H1 (cell line): ENCODE measurements at regions not wholly inside any gene's neighbourhood (a gene's known extent, or its start where the extent isn't known, plus 50 kb on each side); places are given as distances from the start of the nearest gene placed in this dataset.

Experiments
- CTCF ChIA-PET: fragments of 300-600 bp; sonication (Branson Sonifier 250); formaldehyde crosslinking; loops from one replicate; lab custom pipeline; 2021; ENCODE audit not compliant: partially characterized antibody; lab: Charles Lee
- POLR2A ChIA-PET: fragments of 300-600 bp; sonication (Branson Sonifier 250); formaldehyde crosslinking; loops from one replicate; lab custom pipeline; 2021; ENCODE audit warnings: inconsistent platforms; ENCODE audit not compliant: partially characterized antibody; lab: Charles Lee
- DNase-seq, 2 experiments: peaks; one replicate each; pipeline versions ENCODE4 v3.0.0 to v3.0.0-alpha.2; 2010 to 2022; ENCODE audit warnings: low spot score in 2 of 2, low read depth in 1 of 2, mixed read lengths in 1 of 2
- FAIRE-seq: peaks from 2 replicates; lab custom pipeline; 2011; peaks lifted over from hg19 to GRCh38; lab: Jason Lieb, UNC
- H2AFZ ChIP-seq: 2 replicates; pipeline ENCODE4 v1.8.1; 2012; ENCODE audit warnings: low read length, inconsistent platforms
- H2AK5ac ChIP-seq: 2 replicates; pipeline ENCODE4 v1.6.1; 2013; ENCODE audit warnings: low read depth, low read length
- H2BK120ac ChIP-seq: replicated peaks from 2 replicates; pipeline ENCODE3; 2013; ENCODE audit warnings: low read depth, low read length, inconsistent platforms
- H2BK12ac ChIP-seq: 2 replicates; pipeline ENCODE4 v1.6.1; 2013; ENCODE audit warnings: low read depth, low read length
- H2BK15ac ChIP-seq: 2 replicates; pipeline ENCODE4 v1.6.1; 2013; ENCODE audit warnings: low read length
- H2BK20ac ChIP-seq: 2 replicates; pipeline ENCODE4 v1.6.1; 2013; ENCODE audit warnings: low read length
- H2BK5ac ChIP-seq: 2 replicates; pipeline ENCODE4 v1.6.1; 2013; ENCODE audit warnings: low read depth, low read length
- H3K14ac ChIP-seq: 2 replicates; pipeline ENCODE4 v1.6.1; 2013; ENCODE audit warnings: inconsistent platforms; ENCODE audit not compliant: insufficient read length
- H3K18ac ChIP-seq: 2 replicates; pipeline ENCODE4 v1.6.1; 2013; ENCODE audit warnings: low read length; ENCODE audit errors: extremely low read depth
- H3K23ac ChIP-seq: 2 replicates; pipeline ENCODE4 v1.6.1; 2013; ENCODE audit warnings: inconsistent platforms; ENCODE audit not compliant: insufficient read length
- H3K23me2 ChIP-seq: 2 replicates; pipeline ENCODE4 v1.6.1; 2013; ENCODE audit warnings: low read depth, low read length
- H3K27ac ChIP-seq: 2 replicates; pipeline ENCODE4 v1.6.1; 2011; ENCODE audit warnings: low read depth, low read length, inconsistent platforms
- H3K27me3 ChIP-seq, 4 experiments: replicated peaks in 1 of 4; 1 replicate in 1 of 4; 2 replicates in 3 of 4; pipeline versions ENCODE4 v1.6.1 to v1.8.1; 2011 to 2013; ENCODE audit warnings: low read length in 3 of 4, mild to moderate bottlenecking in 3 of 4, inconsistent platforms in 2 of 4, mixed read lengths in 2 of 4, moderate library complexity in 1 of 4; ENCODE audit not compliant: control insufficient read depth in 3 of 4, insufficient read depth in 3 of 4; ENCODE audit errors: extremely low read depth in 1 of 4
- H3K36me3 ChIP-seq, 4 experiments: 2 replicates each; pipeline versions ENCODE4 v1.6.1 to v1.8.1; 2011 to 2013; ENCODE audit warnings: mild to moderate bottlenecking in 4 of 4, low read length in 3 of 4, moderate library complexity in 2 of 4, control low read depth in 1 of 4, inconsistent platforms in 1 of 4; ENCODE audit not compliant: insufficient read depth in 4 of 4, control insufficient read depth in 2 of 4
- H3K4ac ChIP-seq: replicated peaks from 2 replicates; pipeline ENCODE3; 2013; ENCODE audit warnings: low read length, low read depth, mixed read lengths, inconsistent platforms; ENCODE audit not compliant: insufficient read length
- H3K4me1 ChIP-seq, 4 experiments: replicated peaks in 1 of 4; 1 replicate in 1 of 4; 2 replicates in 3 of 4; pipeline versions ENCODE4 v1.6.1 to v1.8.1; 2011 to 2013; ENCODE audit warnings: low read length in 3 of 4, inconsistent platforms in 2 of 4, mixed read lengths in 1 of 4; ENCODE audit not compliant: insufficient read depth in 4 of 4, control insufficient read depth in 3 of 4
- H3K4me2 ChIP-seq, 2 experiments: 2 replicates each; pipeline versions ENCODE4 v1.6.1 to v1.8.1; 2011 to 2013; ENCODE audit warnings: low read depth in 2 of 2, low read length in 2 of 2, control low read depth in 1 of 2, inconsistent platforms in 1 of 2, mild to moderate bottlenecking in 1 of 2; ENCODE audit not compliant: insufficient read depth in 1 of 2
- H3K4me3 ChIP-seq, 4 experiments: fragments of 200-600, 300-600 bp in 1 of 4; sonication (generic), shearing (Covaris generic), sonication (Bioruptor Twin) in 1 of 4; 2 replicates each; pipeline versions ENCODE4 v1.5.1 to v1.8.1; 2011 to 2016; ENCODE audit warnings: low read length in 4 of 4, low read depth in 3 of 4, control low read depth in 2 of 4, inconsistent platforms in 2 of 4, mild to moderate bottlenecking in 2 of 4, mixed read lengths in 1 of 4, moderate library complexity in 1 of 4; ENCODE audit not compliant: insufficient read depth in 2 of 4; ENCODE audit errors: extremely low read depth in 1 of 4
- H3K56ac ChIP-seq: replicated peaks from 2 replicates; pipeline ENCODE3; 2013; ENCODE audit warnings: low read depth, mild to moderate bottlenecking, mixed read lengths, low read length, inconsistent platforms; ENCODE audit not compliant: insufficient read length
- H3K79me1 ChIP-seq: 2 replicates; pipeline ENCODE4 v1.6.1; 2013; ENCODE audit warnings: low read depth, low read length, control low read depth
- H3K79me2 ChIP-seq, 2 experiments: 2 replicates each; pipeline versions ENCODE4 v1.6.1 to v1.8.1; 2012 to 2013; ENCODE audit warnings: low read length in 2 of 2, mild to moderate bottlenecking in 2 of 2, inconsistent platforms in 1 of 2; ENCODE audit not compliant: insufficient read depth in 2 of 2, control insufficient read depth in 1 of 2
- H3K9ac ChIP-seq, 4 experiments: replicated peaks in 1 of 4; 1 replicate in 1 of 4; 2 replicates in 3 of 4; pipeline versions ENCODE4 v1.6.1 to v1.8.1; 2011 to 2013; ENCODE audit warnings: low read depth in 3 of 4, low read length in 3 of 4, control low read depth in 2 of 4, mild to moderate bottlenecking in 2 of 4, moderate library complexity in 2 of 4, inconsistent platforms in 1 of 4; ENCODE audit errors: extremely low read depth in 1 of 4
- H3K9me3 ChIP-seq, 2 experiments: 2 replicates each; pipeline versions ENCODE4 v1.6.1 to v1.8.1; 2012 to 2013; ENCODE audit warnings: mild to moderate bottlenecking in 2 of 2, moderate library complexity in 2 of 2, control low read depth in 1 of 2, inconsistent platforms in 1 of 2, low read depth in 1 of 2, low read length in 1 of 2, mixed read lengths in 1 of 2; ENCODE audit not compliant: insufficient read depth in 2 of 2
- H4K20me1 ChIP-seq, 2 experiments: replicated peaks in 1 of 2; 2 replicates each; pipeline versions ENCODE3 to v1.8.1; 2011 to 2013; ENCODE audit warnings: inconsistent platforms in 2 of 2, low read length in 2 of 2, mild to moderate bottlenecking in 1 of 2; ENCODE audit not compliant: insufficient read depth in 2 of 2, control insufficient read depth in 1 of 2
- H4K5ac ChIP-seq: 2 replicates; pipeline ENCODE4 v1.6.1; 2013; ENCODE audit warnings: low read length, low read depth, mixed read lengths, inconsistent platforms; ENCODE audit not compliant: insufficient read length
- H4K8ac ChIP-seq: 2 replicates; pipeline ENCODE4 v1.8.0; 2013; ENCODE audit warnings: mild to moderate bottlenecking, moderate library complexity, low read length, inconsistent platforms; ENCODE audit not compliant: insufficient read depth; ENCODE audit errors: extremely low read depth
- H4K91ac ChIP-seq: replicated peaks from 2 replicates; pipeline ENCODE3; 2013; ENCODE audit warnings: low read length, mixed read lengths, inconsistent platforms; ENCODE audit not compliant: insufficient read length
- KDM1A ChIP-seq: fragments of 200-600, 300-600 bp; sonication (generic); IDR thresholded peaks from 2 replicates; pipeline ENCODE4 v1.7.1; 2016; ENCODE audit warnings: mild to moderate bottlenecking, low read length, borderline replicate concordance
- WGBS, 2 experiments: shearing (Covaris generic) in 1 of 2; methylation state at CpG; one replicate each; pipeline versions ENCODE4 v1.1.6 to v1.1.7; 2013 to 2015; ENCODE audit warnings: low lambda C conversion rate in 2 of 2, mixed read lengths in 2 of 2, inconsistent platforms in 1 of 2, low coverage in 1 of 2, missing lambda C conversion rate in 1 of 2; ENCODE audit not compliant: insufficient replicate concordance in 2 of 2, insufficient coverage in 1 of 2, insufficient read length in 1 of 2; ENCODE audit errors: extremely low coverage in 1 of 2, missing lambda C conversion rate in 1 of 2; 5-methylcytosine and 5-hydroxymethylcytosine counted together

- Histone ChIP-seq H3K9ac (no peak overlapping the region), H2AK5ac (no peak overlapping the region), H2BK12ac (no peak overlapping the region), H3K18ac (no peak overlapping the region), H3K4ac (no peak overlapping the region), H4K20me1 (no peaks in the 10 kb centered on the region), H4K5ac (no peak overlapping the region), H3K4me2 (no peak overlapping the region), H3K27ac (no peak overlapping the region), H3K9me3 (no peaks in the 10 kb centered on the region), H2BK20ac (no peak overlapping the region), H2AFZ (no peak overlapping the region), H3K36me3 (no peaks in the 10 kb centered on the region), H4K91ac (no peak overlapping the region), H2BK5ac (no peak overlapping the region), H4K8ac (peak overlapping the region; percentile 14; the same call in 1 of the 2 replicates), H3K23ac (no peak overlapping the region), H3K79me1 (no peaks in the 10 kb centered on the region), H3K56ac (no peak overlapping the region), H2BK120ac (no peak overlapping the region), H3K4me1 (no peaks in the 10 kb centered on the region), H3K14ac (no peak overlapping the region), H3K27me3 (no peaks in the 10 kb centered on the region), H2BK15ac (no peak overlapping the region), H3K79me2 (no peaks in the 10 kb centered on the region), H3K4me3 (no peak overlapping the region), H3K23me2 (no peaks in the 10 kb centered on the region; the same call in 1 of the 2 replicates)
- no peak for FAIRE-seq
- TF ChIP-seq KDM1A: no peak
- 91% methylated on average over 4 of the region's 4 CpGs; no CpG with 5 or more reads in 1 of the 2 experiments for WGBS, 2 experiments
- ChIA-PET CTCF (interaction anchor here (1.1 to 2.2 kb wide), 2 partner anchors 11 to 17 kb away, joined by 3 to 7 read pairs; no protein-coding TSS in a partner anchor), POLR2A (no interaction called here)
- peak in 1 of 2 experiments; percentile 30 for DNase-seq
Observed at GRCh38 chr18:47737956-47738355, 192.5 kb downstream of the SMAD2 start.
